ENCODE measurements at regions not wholly inside any gene's neighbourhood (a gene's known extent, or its start where the extent isn't known, plus 50 kb on each side); places are given as distances from the start of the nearest gene placed in this dataset.
"Not testable (repeated sequence)": the region's sequence is repeated elsewhere in the genome, so short reads cannot be mapped to it uniquely, and the experiment has no call there.

DNA sequence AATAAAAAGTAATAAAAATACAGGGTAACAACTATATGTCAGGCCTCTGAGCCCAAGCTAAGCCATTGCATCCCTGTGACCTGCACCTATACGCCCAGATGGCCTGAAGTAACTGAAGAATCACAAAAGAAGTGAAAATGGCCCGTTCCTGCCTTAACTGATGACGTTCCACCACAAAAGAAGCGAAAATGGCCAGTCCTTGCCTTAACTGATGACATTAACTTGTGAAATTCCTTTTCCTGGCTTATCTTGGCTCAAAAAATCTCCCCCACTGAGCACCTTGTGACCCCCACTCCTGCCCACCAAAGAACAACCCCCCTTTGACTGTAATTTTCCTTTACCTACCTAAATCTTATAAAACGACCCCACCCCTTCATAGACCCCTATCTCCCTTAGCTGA, 963.8 kb downstream of the FAM181B start:
- TF ChIP-seq, protein P1, sequence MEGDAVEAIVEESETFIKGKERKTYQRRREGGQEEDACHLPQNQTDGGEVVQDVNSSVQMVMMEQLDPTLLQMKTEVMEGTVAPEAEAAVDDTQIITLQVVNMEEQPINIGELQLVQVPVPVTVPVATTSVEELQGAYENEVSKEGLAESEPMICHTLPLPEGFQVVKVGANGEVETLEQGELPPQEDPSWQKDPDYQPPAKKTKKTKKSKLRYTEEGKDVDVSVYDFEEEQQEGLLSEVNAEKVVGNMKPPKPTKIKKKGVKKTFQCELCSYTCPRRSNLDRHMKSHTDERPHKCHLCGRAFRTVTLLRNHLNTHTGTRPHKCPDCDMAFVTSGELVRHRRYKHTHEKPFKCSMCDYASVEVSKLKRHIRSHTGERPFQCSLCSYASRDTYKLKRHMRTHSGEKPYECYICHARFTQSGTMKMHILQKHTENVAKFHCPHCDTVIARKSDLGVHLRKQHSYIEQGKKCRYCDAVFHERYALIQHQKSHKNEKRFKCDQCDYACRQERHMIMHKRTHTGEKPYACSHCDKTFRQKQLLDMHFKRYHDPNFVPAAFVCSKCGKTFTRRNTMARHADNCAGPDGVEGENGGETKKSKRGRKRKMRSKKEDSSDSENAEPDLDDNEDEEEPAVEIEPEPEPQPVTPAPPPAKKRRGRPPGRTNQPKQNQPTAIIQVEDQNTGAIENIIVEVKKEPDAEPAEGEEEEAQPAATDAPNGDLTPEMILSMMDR (IDR thresholded peaks at IDR 0.05) = not testable (repeated sequence)
- TF ChIP-seq SIN3A (IDR thresholded peaks at IDR 0.05; ENCODE audit: borderline replicate concordance, insufficient read depth, low read depth, low read length) = not testable (repeated sequence)
- TF ChIP-seq, protein P2, sequence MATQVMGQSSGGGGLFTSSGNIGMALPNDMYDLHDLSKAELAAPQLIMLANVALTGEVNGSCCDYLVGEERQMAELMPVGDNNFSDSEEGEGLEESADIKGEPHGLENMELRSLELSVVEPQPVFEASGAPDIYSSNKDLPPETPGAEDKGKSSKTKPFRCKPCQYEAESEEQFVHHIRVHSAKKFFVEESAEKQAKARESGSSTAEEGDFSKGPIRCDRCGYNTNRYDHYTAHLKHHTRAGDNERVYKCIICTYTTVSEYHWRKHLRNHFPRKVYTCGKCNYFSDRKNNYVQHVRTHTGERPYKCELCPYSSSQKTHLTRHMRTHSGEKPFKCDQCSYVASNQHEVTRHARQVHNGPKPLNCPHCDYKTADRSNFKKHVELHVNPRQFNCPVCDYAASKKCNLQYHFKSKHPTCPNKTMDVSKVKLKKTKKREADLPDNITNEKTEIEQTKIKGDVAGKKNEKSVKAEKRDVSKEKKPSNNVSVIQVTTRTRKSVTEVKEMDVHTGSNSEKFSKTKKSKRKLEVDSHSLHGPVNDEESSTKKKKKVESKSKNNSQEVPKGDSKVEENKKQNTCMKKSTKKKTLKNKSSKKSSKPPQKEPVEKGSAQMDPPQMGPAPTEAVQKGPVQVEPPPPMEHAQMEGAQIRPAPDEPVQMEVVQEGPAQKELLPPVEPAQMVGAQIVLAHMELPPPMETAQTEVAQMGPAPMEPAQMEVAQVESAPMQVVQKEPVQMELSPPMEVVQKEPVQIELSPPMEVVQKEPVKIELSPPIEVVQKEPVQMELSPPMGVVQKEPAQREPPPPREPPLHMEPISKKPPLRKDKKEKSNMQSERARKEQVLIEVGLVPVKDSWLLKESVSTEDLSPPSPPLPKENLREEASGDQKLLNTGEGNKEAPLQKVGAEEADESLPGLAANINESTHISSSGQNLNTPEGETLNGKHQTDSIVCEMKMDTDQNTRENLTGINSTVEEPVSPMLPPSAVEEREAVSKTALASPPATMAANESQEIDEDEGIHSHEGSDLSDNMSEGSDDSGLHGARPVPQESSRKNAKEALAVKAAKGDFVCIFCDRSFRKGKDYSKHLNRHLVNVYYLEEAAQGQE (IDR thresholded peaks at IDR 0.05; ENCODE audit: insufficient read depth in 1 of 2, low read depth in 2 of 2, low read length in 1 of 2) = not testable (repeated sequence)

Data from Panc1 (cell line).